GM23338 (cell line): ENCODE measurements at regions not wholly inside any gene's neighbourhood (a gene's known extent, or its start where the extent isn't known, plus 50 kb on each side); places are given as distances from the start of the nearest gene placed in this dataset.

Experiments used
- ATAC-seq: fragments of 200-7000 bp; cut with Tn5 transposase; 3 replicates; pipeline ENCODE4 v1.9.1; 2020
- DNase-seq: peaks from one replicate; pipeline ENCODE4 v3.0.0-alpha.2; 2015; ENCODE audit warnings: low spot score
- H2AFZ ChIP-seq: fragments of 200-600 bp; sonication (generic); 2 replicates; pipeline ENCODE4 v1.8.0; 2016; ENCODE audit warnings: antibody characterized with exemption, mild to moderate bottlenecking, moderate library complexity
- H3F3A ChIP-seq: fragments of 200-600 bp; sonication (generic); replicated peaks from 2 replicates; pipeline ENCODE4 v1.8.0; 2017; ENCODE audit warnings: antibody characterized with exemption, mixed run types, low read depth
- H3K27ac ChIP-seq: fragments of 200-600 bp; sonication (generic); 2 replicates; pipeline ENCODE4 v1.6.1; 2016; ENCODE audit warnings: low read depth
- H3K27me3 ChIP-seq: fragments of 200-600 bp; sonication (generic); 2 replicates; pipeline ENCODE4 v1.8.0; 2016; ENCODE audit warnings: mild to moderate bottlenecking, mixed run types, moderate library complexity; ENCODE audit not compliant: insufficient read depth
- H3K36me3 ChIP-seq: fragments of 200-600 bp; sonication (generic); 2 replicates; pipeline ENCODE4 v1.8.0; 2016; ENCODE audit warnings: mild to moderate bottlenecking; ENCODE audit not compliant: insufficient read depth
- H3K4me1 ChIP-seq: fragments of 200-600 bp; sonication (generic); 2 replicates; pipeline ENCODE4 v1.8.0; 2016; ENCODE audit warnings: mild to moderate bottlenecking, moderate library complexity; ENCODE audit not compliant: insufficient read depth
- H3K4me2 ChIP-seq: fragments of 200-600 bp; sonication (generic); 2 replicates; pipeline ENCODE4 v1.7.1; 2017; ENCODE audit warnings: mixed run types
- H3K4me3 ChIP-seq: fragments of 200-600 bp; sonication (generic); 2 replicates; pipeline ENCODE4 v1.6.1; 2016; ENCODE audit warnings: mixed run types
- H3K79me2 ChIP-seq: fragments of 200-600 bp; sonication (generic); replicated peaks from 2 replicates; pipeline ENCODE4 v1.8.0; 2017; ENCODE audit warnings: mild to moderate bottlenecking; ENCODE audit not compliant: insufficient read depth
- H3K9me2 ChIP-seq: fragments of 200-600 bp; sonication (generic); 2 replicates; pipeline ENCODE4 v1.8.0; 2017; ENCODE audit not compliant: insufficient read depth
- H4K20me1 ChIP-seq: fragments of 200-600 bp; sonication (generic); replicated peaks from 2 replicates; pipeline ENCODE4 v1.8.0; 2017; ENCODE audit warnings: mild to moderate bottlenecking; ENCODE audit not compliant: insufficient read depth
- H3K27ac Mint-ChIP-seq: 2 replicates; pipeline ENCODE4 v1.8.0; 2020; ENCODE audit warnings: inconsistent platforms, mild to moderate bottlenecking, moderate library complexity, mixed read lengths
- H3K27me3 Mint-ChIP-seq: 3 replicates; pipeline ENCODE4 v1.8.0; 2022; ENCODE audit warnings: low read depth, mild to moderate bottlenecking, moderate library complexity, mixed read lengths, inconsistent platforms; ENCODE audit not compliant: insufficient read depth, poor library complexity
- H3K36me3 Mint-ChIP-seq: 3 replicates; pipeline ENCODE4 v1.8.0; 2021; ENCODE audit warnings: low read depth, mild to moderate bottlenecking, inconsistent platforms, moderate library complexity, mixed read lengths
- H3K4me1 Mint-ChIP-seq: 3 replicates; pipeline ENCODE4 v1.8.0; 2020; ENCODE audit warnings: mild to moderate bottlenecking, inconsistent platforms, mixed read lengths
- H3K4me3 Mint-ChIP-seq: 3 replicates; pipeline ENCODE4 v1.8.0; 2021; ENCODE audit warnings: moderate library complexity, mild to moderate bottlenecking, inconsistent platforms, mixed read lengths
- H3K9me3 Mint-ChIP-seq: 3 replicates; pipeline ENCODE4 v1.8.0; 2020; ENCODE audit warnings: moderate library complexity, mild to moderate bottlenecking, inconsistent platforms, mixed read lengths
- CTCF ChIP-seq, 2 experiments: fragments of 200-600 bp in 1 of 2; sonication (generic) in 1 of 2; conservative IDR thresholded peaks; 2 replicates each; pipeline versions ENCODE4 v1.5.1 to v1.6.1; 2016 to 2017; ENCODE audit warnings: antibody characterized with exemption in 2 of 2, low read depth in 2 of 2, mild to moderate bottlenecking in 2 of 2, moderate library complexity in 1 of 2
- ETS1 ChIP-seq: IDR thresholded peaks from 2 replicates; pipeline ENCODE4 v1.6.1; 2016; ENCODE audit warnings: antibody characterized with exemption
- EZH2 ChIP-seq: fragments of 200-600 bp; sonication (generic); IDR thresholded peaks from one replicate; pipeline ENCODE4 v1.8.0; 2017; ENCODE audit warnings: antibody characterized with exemption, mild to moderate bottlenecking, low read depth; ENCODE audit not compliant: unreplicated experiment
- EZH2phosphoT487 ChIP-seq: fragments of 200-600 bp; sonication (generic); IDR thresholded peaks from one replicate; pipeline ENCODE4 v1.8.1; 2018; ENCODE audit warnings: antibody characterized with exemption; ENCODE audit not compliant: unreplicated experiment
- JUNB ChIP-seq: IDR thresholded peaks from one replicate; pipeline ENCODE4 v1.6.1; 2016; ENCODE audit warnings: antibody characterized with exemption; ENCODE audit not compliant: unreplicated experiment
- NANOG ChIP-seq: IDR thresholded peaks from 2 replicates; pipeline ENCODE4 v1.6.1; 2016; ENCODE audit warnings: antibody characterized with exemption, borderline replicate concordance
- POLR2AphosphoS5 ChIP-seq: IDR thresholded peaks from 2 replicates; pipeline ENCODE4 v1.6.1; 2016; ENCODE audit warnings: antibody characterized with exemption, low read depth
- REST ChIP-seq: IDR thresholded peaks from one replicate; pipeline ENCODE4 v1.6.1; 2018; ENCODE audit warnings: antibody characterized with exemption; ENCODE audit not compliant: unreplicated experiment
- ZNF114 ChIP-seq: fragments of 250-450 bp; sonication (Bioruptor Pico); IDR thresholded peaks from 2 replicates; pipeline ENCODE4 v1.5.0; 2020; ENCODE audit warnings: mild to moderate bottlenecking, moderate library complexity
- ZNF331 ChIP-seq: fragments of 250-450 bp; sonication (Bioruptor Pico); IDR thresholded peaks from 2 replicates; pipeline ENCODE4 v1.5.0; 2020; ENCODE audit warnings: low read depth, mild to moderate bottlenecking, moderate library complexity
- ZNF462 ChIP-seq: fragments of 250-450 bp; sonication (Bioruptor Pico); IDR thresholded peaks from 2 replicates; pipeline ENCODE4 v1.5.0; 2020; ENCODE audit warnings: mild to moderate bottlenecking, moderate library complexity

GRCh38 chr6:22106451-22106850, 190.4 kb downstream of the PRL start:
- no peaks in the 10 kb centered on the region for H3F3A ChIP-seq
- DNase-seq (no peak), ATAC-seq (no peak)
- no peak overlapping the region for H3K27ac ChIP-seq
- H3K9me2 ChIP-seq, result no peaks in the 10 kb centered on the region
- Mint-ChIP-seq H3K4me3 (no peak overlapping the region), H3K27ac (no peak overlapping the region), H3K36me3 (peaks cover 16% of the 10 kb centered on the region; the same call in 2 of the 3 replicates), H3K27me3 (no peaks in the 10 kb centered on the region), H3K4me1 (no peaks in the 10 kb centered on the region), H3K9me3 (no peaks in the 10 kb centered on the region; the same call in 2 of the 3 replicates)
- H3K36me3 ChIP-seq, result 0 out of 2 replicates have a peak, but pooled peaks cover 4% of the 10 kb centered on the region
- H3K27me3 ChIP-seq, result no peaks in the 10 kb centered on the region
- H2AFZ ChIP-seq, result no peak overlapping the region
- H4K20me1 ChIP-seq, result no peaks in the 10 kb centered on the region; the same call in 1 of the 2 replicates
- H3K79me2 ChIP-seq, result no peaks in the 10 kb centered on the region
- H3K4me2 ChIP-seq, result no peak overlapping the region
- H3K4me1 ChIP-seq, result no peaks in the 10 kb centered on the region
- TF ChIP-seq EZH2 (no peak), EZH2phosphoT487 (no peak), ETS1 (no peak), JUNB (no peak), ZNF331 (no peak), ZNF462 (CRISPR knock-in tag) (no peak), ZNF114 (CRISPR knock-in tag) (no peak), NANOG (no peak), CTCF (conservative IDR thresholded peaks at IDR 0.05; ENCODE audit: low read depth in 2 of 2) (no peak), REST (no peak), POLR2AphosphoS5 (no peak)
- H3K4me3 ChIP-seq, result no peak overlapping the region
